ENCODE measurements at regions not wholly inside any gene's neighbourhood (a gene's known extent, or its start where the extent isn't known, plus 50 kb on each side); places are given as distances from the start of the nearest gene placed in this dataset.

DNA sequence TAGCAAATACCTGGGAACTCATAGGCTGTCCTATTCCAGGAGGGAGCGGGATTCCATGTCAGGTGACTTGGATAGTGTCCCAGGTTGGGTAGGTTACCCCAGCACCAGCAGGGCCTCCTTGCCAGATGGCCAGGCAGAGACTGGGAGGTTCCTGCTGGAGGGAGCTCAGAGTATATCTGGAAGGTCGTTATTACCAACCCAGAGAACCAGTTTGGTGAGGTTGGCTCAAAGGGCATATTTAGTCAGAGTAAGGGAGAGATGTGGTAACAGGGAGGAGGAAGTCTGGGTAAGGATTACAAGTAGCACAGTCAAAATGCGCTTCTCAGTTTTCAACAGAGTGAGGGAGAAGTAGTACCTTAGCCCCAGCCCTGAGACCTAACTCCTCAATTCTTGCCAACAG lies 53.3 kb upstream of the LNX1 start:
- no peak for DNase-seq (ENCODE audit: low read depth)

Data from activated T-helper 1 cell treated with Interleukin-2 at 50 U/mL for 16 hours (primary cell).